Gastrocnemius medialis (tissue), 4 donors: ENCODE measurements at regions not wholly inside any gene's neighbourhood (a gene's known extent, or its start where the extent isn't known, plus 50 kb on each side); places are given as distances from the start of the nearest gene placed in this dataset.

Experiments used
- CTCF ChIP-seq, 5 experiments: fragments of 450-650 bp in 3 of 5; fragments of 200-600 bp in 2 of 5; sonication (generic) in 2 of 5; IDR thresholded peaks in 4 of 5; conservative IDR thresholded peaks in 1 of 5; 1 replicate in 4 of 5; 2 replicates in 1 of 5; pipeline ENCODE4 v1.5.1; 2016 to 2019; ENCODE audit warnings: antibody characterized with exemption in 5 of 5, mild to moderate bottlenecking in 3 of 5, moderate library complexity in 3 of 5
- POLR2A ChIP-seq, 2 donors: fragments of 450-650 bp; IDR thresholded peaks; one replicate each; pipeline ENCODE4 v1.6.1; 2017; ENCODE audit warnings: antibody characterized with exemption in 2 of 2, mild to moderate bottlenecking in 2 of 2, moderate library complexity in 2 of 2

GRCh38 chr3:168292296-168292695 lies 196.6 kb upstream of the GOLIM4 start:
- TF ChIP-seq POLR2A (IDR thresholded peaks at IDR 0.05): no peak
- no peak for TF ChIP-seq CTCF (IDR thresholded peaks at IDR 0.05 in 4 of 5, conservative IDR thresholded peaks at IDR 0.05 in 1 of 5)
